ENCODE measurements at regions not wholly inside any gene's neighbourhood (a gene's known extent, or its start where the extent isn't known, plus 50 kb on each side); places are given as distances from the start of the nearest gene placed in this dataset.
"Not testable (repeated sequence)": the region's sequence is repeated elsewhere in the genome, so short reads cannot be mapped to it uniquely, and the experiment has no call there.

DNA sequence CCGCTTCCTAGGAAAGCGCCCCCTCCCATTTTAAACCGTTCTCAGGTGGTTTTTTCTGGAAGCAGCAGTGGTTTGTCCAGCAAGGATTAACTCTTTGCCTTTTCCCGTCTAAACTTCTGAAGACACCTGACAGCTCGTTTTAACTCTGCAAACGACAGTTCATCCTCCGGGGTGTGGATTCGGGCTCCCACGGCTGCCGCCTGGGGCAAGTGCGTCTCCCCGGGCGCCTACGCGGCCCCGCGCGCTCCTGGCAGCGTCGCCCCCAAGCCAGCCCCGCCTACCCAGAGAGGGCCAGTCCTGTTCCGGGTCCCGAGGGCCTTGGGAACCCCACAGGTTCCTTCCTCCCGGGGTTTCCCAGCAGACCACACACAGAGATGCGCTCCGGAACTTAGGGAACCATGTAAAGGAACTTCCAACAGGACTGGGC lies 54.4 kb downstream of the PRR18 start:
- DNase-seq (ENCODE audit: extremely low spot score), result no peak
- no peak for TF ChIP-seq CTBP1 (IDR thresholded peaks at IDR 0.05; ENCODE audit: borderline replicate concordance)
- no peak for TF ChIP-seq LEF1 (IDR thresholded peaks at IDR 0.05; ENCODE audit: borderline replicate concordance)
- TF ChIP-seq, protein P1, sequence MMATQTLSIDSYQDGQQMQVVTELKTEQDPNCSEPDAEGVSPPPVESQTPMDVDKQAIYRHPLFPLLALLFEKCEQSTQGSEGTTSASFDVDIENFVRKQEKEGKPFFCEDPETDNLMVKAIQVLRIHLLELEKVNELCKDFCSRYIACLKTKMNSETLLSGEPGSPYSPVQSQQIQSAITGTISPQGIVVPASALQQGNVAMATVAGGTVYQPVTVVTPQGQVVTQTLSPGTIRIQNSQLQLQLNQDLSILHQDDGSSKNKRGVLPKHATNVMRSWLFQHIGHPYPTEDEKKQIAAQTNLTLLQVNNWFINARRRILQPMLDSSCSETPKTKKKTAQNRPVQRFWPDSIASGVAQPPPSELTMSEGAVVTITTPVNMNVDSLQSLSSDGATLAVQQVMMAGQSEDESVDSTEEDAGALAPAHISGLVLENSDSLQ (IDR thresholded peaks at IDR 0.05), result no peak
- no peak for TF ChIP-seq ELF4 (IDR thresholded peaks at IDR 0.05)
- no peak for TF ChIP-seq FOXM1 (IDR thresholded peaks at IDR 0.05; ENCODE audit: borderline replicate concordance)
- no peak for TF ChIP-seq BHLHE40 (IDR thresholded peaks at IDR 0.05; ENCODE audit: borderline replicate concordance)
- no peak for TF ChIP-seq ARNT (IDR thresholded peaks at IDR 0.05)
- TF ChIP-seq TARDBP (IDR thresholded peaks at IDR 0.05), result no peak
- TF ChIP-seq L3MBTL2 (conservative IDR thresholded peaks at IDR 0.05), result no peak
- TF ChIP-seq ZNF384 (IDR thresholded peaks at IDR 0.05), result no peak
- TF ChIP-seq FOXA1 (IDR thresholded peaks at IDR 0.05), result no peak
- no peak for TF ChIP-seq SP1 (IDR thresholded peaks at IDR 0.05)
- no peak for TF ChIP-seq FOXK2 (IDR thresholded peaks at IDR 0.05)
- no peak for TF ChIP-seq HDGF (IDR thresholded peaks at IDR 0.05; ENCODE audit: borderline replicate concordance)
- TF ChIP-seq NFRKB (IDR thresholded peaks at IDR 0.05), result no peak
- no peak for TF ChIP-seq SUZ12 (IDR thresholded peaks at IDR 0.05)
- CTCF ChIA-PET, result no interaction called here
- POLR2A ChIA-PET, result no interaction called here

DNA sequence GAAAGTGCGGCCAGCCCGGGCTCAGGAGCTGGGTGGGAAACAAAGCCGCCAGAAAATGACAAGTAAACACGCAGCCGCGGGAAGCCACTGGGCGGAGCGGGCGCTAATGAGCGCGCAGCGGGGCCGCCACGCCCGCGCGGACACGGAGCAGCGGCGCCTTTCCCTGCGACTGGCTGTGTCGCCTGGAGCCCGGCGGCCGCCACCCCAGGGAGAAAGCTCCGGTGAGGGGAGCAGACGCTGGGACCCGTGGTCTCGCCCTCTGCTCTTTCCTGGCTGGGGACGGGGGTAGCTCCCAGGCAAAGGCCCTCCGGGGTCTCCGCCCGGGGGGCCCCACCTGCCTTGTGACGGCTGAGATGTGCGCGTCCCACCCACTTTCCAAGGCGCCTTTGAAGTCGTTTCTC lies 54.9 kb downstream of the PRR18 start:
- ChIA-PET POLR2A (no interaction called here), CTCF (interaction anchor here (0.8 kb wide), 1 partner anchor 124 kb away, joined by 6 read pairs; no protein-coding TSS in a partner anchor)
- no peak for TF ChIP-seq SP1 (IDR thresholded peaks at IDR 0.05)
- no peak for TF ChIP-seq TARDBP (IDR thresholded peaks at IDR 0.05)
- no peak for TF ChIP-seq FOXA1 (IDR thresholded peaks at IDR 0.05)
- TF ChIP-seq FOXK2 (IDR thresholded peaks at IDR 0.05), result no peak
- no peak for TF ChIP-seq FOXM1 (IDR thresholded peaks at IDR 0.05; ENCODE audit: borderline replicate concordance)
- no peak for TF ChIP-seq SUZ12 (IDR thresholded peaks at IDR 0.05)
- TF ChIP-seq CTBP1 (IDR thresholded peaks at IDR 0.05; ENCODE audit: borderline replicate concordance), result no peak
- no peak for DNase-seq (ENCODE audit: extremely low spot score)

DNA sequence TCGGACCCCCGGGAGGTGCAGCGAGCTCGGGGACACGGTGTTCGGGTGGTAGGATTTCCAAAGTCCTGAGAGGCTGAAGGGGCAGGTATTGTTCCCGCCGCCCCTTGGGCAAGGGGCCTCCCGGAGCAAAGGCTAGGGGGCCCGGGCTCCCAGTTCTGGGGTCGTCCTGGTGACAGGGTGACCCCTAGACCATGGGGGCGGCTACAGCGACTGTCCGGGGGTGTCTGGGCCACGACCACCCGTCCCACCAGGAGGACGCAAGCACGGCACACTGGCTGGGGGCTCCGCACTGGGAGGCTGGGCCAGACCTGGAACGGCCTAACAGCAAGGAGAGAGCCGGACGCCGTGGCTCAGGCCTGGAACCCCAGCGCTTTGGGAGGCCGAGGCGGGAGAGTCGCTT lies 55.6 kb downstream of the PRR18 start:
- DNase-seq (ENCODE audit: extremely low spot score), result no peak
- no peak for TF ChIP-seq SUZ12 (IDR thresholded peaks at IDR 0.05)
- TF ChIP-seq CTBP1 (IDR thresholded peaks at IDR 0.05; ENCODE audit: borderline replicate concordance), result no peak
- no peak for TF ChIP-seq ZNF384 (IDR thresholded peaks at IDR 0.05)
- TF ChIP-seq ARNT (IDR thresholded peaks at IDR 0.05), result no peak
- no peak for TF ChIP-seq SP1 (IDR thresholded peaks at IDR 0.05)
- no peak for TF ChIP-seq TARDBP (IDR thresholded peaks at IDR 0.05)
- TF ChIP-seq NFRKB (IDR thresholded peaks at IDR 0.05), result no peak
- no peak for TF ChIP-seq L3MBTL2 (conservative IDR thresholded peaks at IDR 0.05)
- TF ChIP-seq, protein P1 (IDR thresholded peaks at IDR 0.05), result no peak
- TF ChIP-seq BHLHE40 (IDR thresholded peaks at IDR 0.05; ENCODE audit: borderline replicate concordance), result no peak
- no peak for TF ChIP-seq HDGF (IDR thresholded peaks at IDR 0.05; ENCODE audit: borderline replicate concordance)
- no peak for TF ChIP-seq FOXM1 (IDR thresholded peaks at IDR 0.05; ENCODE audit: borderline replicate concordance)
- no peak for TF ChIP-seq LEF1 (IDR thresholded peaks at IDR 0.05; ENCODE audit: borderline replicate concordance)
- TF ChIP-seq ELF4 (IDR thresholded peaks at IDR 0.05), result no peak
- TF ChIP-seq FOXA1 (IDR thresholded peaks at IDR 0.05), result no peak
- no peak for TF ChIP-seq FOXK2 (IDR thresholded peaks at IDR 0.05)
- CTCF ChIA-PET, result interaction anchor here (0.8 kb wide), 1 partner anchor 123 kb away, joined by 6 read pairs; no protein-coding TSS in a partner anchor
- POLR2A ChIA-PET, result no interaction called here

DNA sequence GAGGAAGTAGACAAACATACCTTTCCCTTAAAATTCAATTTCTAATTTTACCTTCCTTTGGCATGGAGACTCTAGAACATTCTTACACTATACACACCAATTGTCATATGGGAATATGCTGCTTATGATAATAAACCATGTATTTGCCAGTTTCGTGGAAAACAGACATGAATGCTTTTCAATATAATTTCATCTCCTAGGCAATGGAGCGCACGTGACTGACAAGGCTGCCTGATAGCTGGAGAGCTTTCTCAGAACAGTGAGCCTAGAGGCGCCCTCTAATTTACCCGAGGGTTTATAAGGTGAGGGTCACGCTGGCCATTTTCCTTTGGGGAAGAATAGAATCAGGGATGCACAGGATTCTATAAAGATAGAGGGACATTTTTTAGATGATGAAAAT lies 56.5 kb downstream of the PRR18 start:
- ChIA-PET CTCF (no interaction called here), POLR2A (no interaction called here)
- no peak for DNase-seq (ENCODE audit: extremely low spot score)
- TF ChIP-seq SP1 (IDR thresholded peaks at IDR 0.05) (no peak), FOXK2 (IDR thresholded peaks at IDR 0.05) (no peak), FOXM1 (IDR thresholded peaks at IDR 0.05; ENCODE audit: borderline replicate concordance) (no peak), CTBP1 (IDR thresholded peaks at IDR 0.05; ENCODE audit: borderline replicate concordance) (no peak), L3MBTL2 (conservative IDR thresholded peaks at IDR 0.05) (no peak), NFRKB (IDR thresholded peaks at IDR 0.05) (no peak), BHLHE40 (IDR thresholded peaks at IDR 0.05; ENCODE audit: borderline replicate concordance) (no peak), ZNF384 (IDR thresholded peaks at IDR 0.05) (no peak), FOXA1 (IDR thresholded peaks at IDR 0.05) (no peak), ELF4 (IDR thresholded peaks at IDR 0.05) (no peak), ARNT (IDR thresholded peaks at IDR 0.05) (no peak), HDGF (IDR thresholded peaks at IDR 0.05; ENCODE audit: borderline replicate concordance) (no peak), SUZ12 (IDR thresholded peaks at IDR 0.05) (no peak), LEF1 (IDR thresholded peaks at IDR 0.05; ENCODE audit: borderline replicate concordance) (no peak)

DNA sequence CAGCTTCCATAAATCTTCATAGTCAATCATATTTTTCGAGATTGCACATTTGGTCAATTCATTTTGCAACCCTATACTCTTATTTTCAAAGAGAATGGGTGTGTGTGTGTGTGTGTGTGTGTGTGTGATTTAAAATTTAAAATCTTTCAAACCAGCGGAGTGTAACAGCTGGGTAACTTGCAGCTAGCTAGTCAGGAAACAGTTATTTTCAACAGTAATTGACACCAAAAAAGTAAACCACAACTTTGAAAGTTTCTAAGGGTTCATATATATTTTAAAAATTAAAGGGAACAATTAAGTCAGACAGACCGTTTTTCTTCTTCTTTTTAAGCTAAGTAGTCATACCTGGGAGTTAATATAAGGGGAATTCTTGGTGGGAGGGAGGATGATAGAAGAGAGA lies 57.0 kb downstream of the PRR18 start:
- CTCF ChIA-PET, result interaction anchor here (0.7 kb wide), 1 partner anchor 705 kb away, joined by 3 read pairs; the partner anchor contains the start of gene RNASET2
- POLR2A ChIA-PET, result no interaction called here
- TF ChIP-seq ZNF384 (IDR thresholded peaks at IDR 0.05) (no peak), TARDBP (IDR thresholded peaks at IDR 0.05) (no peak), L3MBTL2 (conservative IDR thresholded peaks at IDR 0.05) (no peak), SP1 (IDR thresholded peaks at IDR 0.05) (no peak), SUZ12 (IDR thresholded peaks at IDR 0.05) (no peak)
- TF ChIP-seq, protein P1 (IDR thresholded peaks at IDR 0.05), result no peak
- no peak for DNase-seq (ENCODE audit: extremely low spot score)

DNA sequence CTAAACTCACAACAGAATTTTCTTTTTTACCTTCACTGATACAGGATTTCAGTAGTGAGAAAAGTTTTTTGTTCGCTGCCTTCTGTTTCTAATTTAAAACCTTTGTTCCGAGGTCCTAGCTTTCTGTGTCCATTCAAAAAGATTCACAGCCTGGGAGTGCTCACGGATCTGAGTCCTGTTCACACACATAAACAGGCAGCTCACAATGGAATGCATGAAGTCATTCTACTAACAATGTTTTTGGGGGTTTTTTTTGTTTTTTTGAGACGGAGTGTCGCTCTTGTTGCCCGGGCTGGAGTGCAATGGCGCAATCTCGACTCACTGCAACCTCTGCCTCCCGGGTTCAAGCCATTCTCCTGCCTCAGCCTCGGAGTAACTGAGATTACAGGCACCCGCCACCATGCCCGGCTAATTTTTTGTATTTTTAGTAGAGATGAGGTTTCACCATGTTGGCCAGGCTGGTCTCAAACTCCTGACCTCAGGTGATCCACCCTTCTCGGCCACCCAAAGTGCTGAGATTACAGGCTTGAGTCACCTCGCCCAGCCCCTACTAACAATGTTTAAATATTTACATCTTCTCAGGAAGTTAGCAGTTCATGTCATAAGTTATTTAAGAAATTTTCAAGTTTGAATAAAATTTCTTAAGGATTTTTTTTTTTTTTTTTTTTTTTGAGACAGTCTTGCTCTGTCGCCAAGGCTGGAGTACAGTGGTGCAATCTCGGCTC lies 59.0 kb downstream of the PRR18 start:
- POLR2A ChIA-PET; CTCF ChIA-PET; DNase-seq (ENCODE audit: extremely low spot score): not testable (repeated sequence)

Data from HEK293T (cell line).